Mammary epithelial cell (primary cell): ENCODE measurements at regions not wholly inside any gene's neighbourhood (a gene's known extent, or its start where the extent isn't known, plus 50 kb on each side); places are given as distances from the start of the nearest gene placed in this dataset.

ENCODE experiments used
- CTCF ChIP-seq, 2 donors: IDR thresholded peaks in 1 of 2; conservative IDR thresholded peaks in 1 of 2; 2 replicates each; pipeline ENCODE4 v1.5.1; 2011 to 2012; ENCODE audit warnings: inconsistent platforms in 2 of 2, low read length in 2 of 2, mild to moderate bottlenecking in 2 of 2, control low read depth in 1 of 2, low read depth in 1 of 2; ENCODE audit not compliant: insufficient read depth in 1 of 2; ENCODE audit errors: extremely low read depth in 1 of 2
- EZH2 ChIP-seq: IDR thresholded peaks from 2 replicates; pipeline ENCODE4 v1.6.1; 2012; ENCODE audit warnings: low read length, inconsistent platforms, borderline replicate concordance

- TF ChIP-seq EZH2: no peak
- TF ChIP-seq CTCF (conservative IDR thresholded peaks at IDR 0.05 in 1 of 2, IDR thresholded peaks at IDR 0.05 in 1 of 2; ENCODE audit: extremely low read depth in 1 of 2, insufficient read depth in 1 of 2, low read depth in 1 of 2, low read length in 2 of 2): no peak
These were observed 79.3 kb upstream of the SEC61G start for GRCh38 chr7:54838175-54838910.
